ENCODE measurements at regions not wholly inside any gene's neighbourhood (a gene's known extent, or its start where the extent isn't known, plus 50 kb on each side); places are given as distances from the start of the nearest gene placed in this dataset.
A peak's percentile ranks its signal among the peaks of the same experiment; 100 is the strongest.

DNA sequence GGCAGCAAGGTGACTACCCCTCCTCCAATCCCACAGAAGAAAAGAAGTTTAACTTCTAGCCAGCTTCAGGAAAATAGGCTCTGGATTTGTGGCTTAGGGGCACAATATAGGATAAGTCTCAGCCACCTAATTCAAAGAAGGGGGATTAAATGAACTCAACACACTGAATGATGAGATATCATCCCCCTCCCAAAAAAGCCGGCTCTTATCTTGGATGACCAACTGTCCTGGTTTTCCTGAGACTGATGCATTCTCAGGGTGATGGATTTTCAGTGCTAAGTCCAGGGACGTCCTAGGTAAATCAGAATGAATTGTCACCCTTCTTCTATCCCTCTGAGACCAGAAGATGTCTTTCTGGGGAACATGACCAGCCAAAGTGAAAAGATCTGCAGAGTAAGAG is 487.0 kb upstream of the PROK2 start:
- in situ Hi-C loops (cut with MboI; ENCODE audit: low sequenced_read_pairs), result no loop called here
- no peak overlapping the region for H3K18ac ChIP-seq (ENCODE audit: low read depth, low read length)
- H2AK9ac ChIP-seq (replicated peaks; ENCODE audit: low read depth, low read length, poor library complexity), result no peak overlapping the region
- dilution Hi-C loops (cut with HindIII; ENCODE audit: low sequenced_read_pairs, unreplicated experiment), result no loop called here
- ChIA-PET CTCF (no interaction called here), POLR2A (ENCODE audit: unreplicated experiment) (no interaction called here)
- no peak overlapping the region for H4K8ac ChIP-seq (ENCODE audit: low read depth in 2 of 2, low read length in 2 of 2)
- H4K20me1 ChIP-seq (ENCODE audit: insufficient read depth, low read length), result no peaks in the 10 kb centered on the region
- H2BK20ac ChIP-seq (ENCODE audit: low read depth, low read length), result peak overlapping the region; percentile 56
- H3K4ac ChIP-seq (ENCODE audit: low read depth, low read length), result peak overlapping the region; percentile 45
- no peaks in the 10 kb centered on the region for H3K27me3 ChIP-seq (ENCODE audit: control insufficient read depth, insufficient read depth, low read length)
- ATAC-seq (ENCODE audit: low read depth) (no peak), DNase-seq (no peak)
- H3K9ac ChIP-seq (ENCODE audit: low read depth, low read length), result no peak overlapping the region
- H2BK120ac ChIP-seq (ENCODE audit: low read depth, low read length), result peak overlapping the region; percentile 74
- peak overlapping the region; percentile 42; the same call in 1 of the 3 replicates for H2BK15ac ChIP-seq (ENCODE audit: low read depth, low read length)
- H3K9me3 ChIP-seq (ENCODE audit: control insufficient read depth, insufficient read depth, low read length), result no peaks in the 10 kb centered on the region
- H2AK5ac ChIP-seq (ENCODE audit: low read depth, low read length), result peak overlapping the region; percentile 36; the same call in 1 of the 2 replicates
- H3K4me1 ChIP-seq (ENCODE audit: control insufficient read depth, insufficient read depth, low read length), result peaks cover 21% of the 10 kb centered on the region
- peaks cover 11% of the 10 kb centered on the region for H3K9me1 ChIP-seq (ENCODE audit: insufficient read depth, low read length)
- no CpG with 5 or more reads among the region's 2 CpGs for WGBS, 2 experiments (ENCODE audit: extremely low coverage in 2 of 2, insufficient read length in 1 of 2)
- TF ChIP-seq CHD1 (IDR thresholded peaks at IDR 0.05; ENCODE audit: low read depth, low read length), result no peak
- TF ChIP-seq MAFK (IDR thresholded peaks at IDR 0.05; ENCODE audit: low read depth, low read length), result no peak
- TF ChIP-seq MXI1 (IDR thresholded peaks at IDR 0.05; ENCODE audit: borderline replicate concordance, low read depth, low read length), result no peak
- no peak for TF ChIP-seq RFX5 (IDR thresholded peaks at IDR 0.05; ENCODE audit: low read depth, low read length)
- TF ChIP-seq RCOR1 (IDR thresholded peaks at IDR 0.05; ENCODE audit: insufficient replicate concordance, low read length), result no peak
- TF ChIP-seq, protein P1, sequence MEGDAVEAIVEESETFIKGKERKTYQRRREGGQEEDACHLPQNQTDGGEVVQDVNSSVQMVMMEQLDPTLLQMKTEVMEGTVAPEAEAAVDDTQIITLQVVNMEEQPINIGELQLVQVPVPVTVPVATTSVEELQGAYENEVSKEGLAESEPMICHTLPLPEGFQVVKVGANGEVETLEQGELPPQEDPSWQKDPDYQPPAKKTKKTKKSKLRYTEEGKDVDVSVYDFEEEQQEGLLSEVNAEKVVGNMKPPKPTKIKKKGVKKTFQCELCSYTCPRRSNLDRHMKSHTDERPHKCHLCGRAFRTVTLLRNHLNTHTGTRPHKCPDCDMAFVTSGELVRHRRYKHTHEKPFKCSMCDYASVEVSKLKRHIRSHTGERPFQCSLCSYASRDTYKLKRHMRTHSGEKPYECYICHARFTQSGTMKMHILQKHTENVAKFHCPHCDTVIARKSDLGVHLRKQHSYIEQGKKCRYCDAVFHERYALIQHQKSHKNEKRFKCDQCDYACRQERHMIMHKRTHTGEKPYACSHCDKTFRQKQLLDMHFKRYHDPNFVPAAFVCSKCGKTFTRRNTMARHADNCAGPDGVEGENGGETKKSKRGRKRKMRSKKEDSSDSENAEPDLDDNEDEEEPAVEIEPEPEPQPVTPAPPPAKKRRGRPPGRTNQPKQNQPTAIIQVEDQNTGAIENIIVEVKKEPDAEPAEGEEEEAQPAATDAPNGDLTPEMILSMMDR (conservative IDR thresholded peaks at IDR 0.05; ENCODE audit: low read depth, low read length), result no peak
- no peak for TF ChIP-seq SMC3 (IDR thresholded peaks at IDR 0.05; ENCODE audit: low read depth, low read length)
- no peak for TF ChIP-seq FOS (IDR thresholded peaks at IDR 0.05; ENCODE audit: low read depth, low read length)
- TF ChIP-seq POLR2A (IDR thresholded peaks at IDR 0.05; ENCODE audit: low read depth, low read length), result no peak
- no peak for TF ChIP-seq MAZ (IDR thresholded peaks at IDR 0.05; ENCODE audit: borderline replicate concordance, low read depth, low read length)
- TF ChIP-seq, protein P2, sequence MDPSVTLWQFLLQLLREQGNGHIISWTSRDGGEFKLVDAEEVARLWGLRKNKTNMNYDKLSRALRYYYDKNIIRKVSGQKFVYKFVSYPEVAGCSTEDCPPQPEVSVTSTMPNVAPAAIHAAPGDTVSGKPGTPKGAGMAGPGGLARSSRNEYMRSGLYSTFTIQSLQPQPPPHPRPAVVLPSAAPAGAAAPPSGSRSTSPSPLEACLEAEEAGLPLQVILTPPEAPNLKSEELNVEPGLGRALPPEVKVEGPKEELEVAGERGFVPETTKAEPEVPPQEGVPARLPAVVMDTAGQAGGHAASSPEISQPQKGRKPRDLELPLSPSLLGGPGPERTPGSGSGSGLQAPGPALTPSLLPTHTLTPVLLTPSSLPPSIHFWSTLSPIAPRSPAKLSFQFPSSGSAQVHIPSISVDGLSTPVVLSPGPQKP (IDR thresholded peaks at IDR 0.05; ENCODE audit: borderline replicate concordance, low read depth, low read length), result no peak
- H2AFZ ChIP-seq (replicated peaks; ENCODE audit: low read length, poor library complexity), result no peak overlapping the region
- no peak overlapping the region for H4K5ac ChIP-seq (ENCODE audit: low read depth, low read length)
- no peak overlapping the region for H3K27ac ChIP-seq (ENCODE audit: insufficient read depth, low read length)
- H3K79me1 ChIP-seq (ENCODE audit: low read depth in 1 of 2, low read length in 2 of 2), result no peaks in the 10 kb centered on the region
- H3K23ac ChIP-seq (ENCODE audit: low read depth, low read length), result no peak overlapping the region
- peak overlapping the region; percentile 50; the same call in 1 of the 2 replicates for H4K91ac ChIP-seq (ENCODE audit: insufficient read depth, low read depth, low read length)
- H3K14ac ChIP-seq (replicated peaks; ENCODE audit: low read depth, low read length), result 0 out of 2 replicates have a peak overlapping the region, but pooled peaks have one; percentile 34
- no TSS peak for BruUV-seq (replicated peaks)
- intact Hi-C loops (cut with micrococcal nuclease), result loop anchor here (2.0 to 5.0 kb wide), 3 partner anchors 65 to 550 kb away; no protein-coding TSS in a partner anchor
- H2BK5ac ChIP-seq (ENCODE audit: low read depth, low read length, poor library complexity, severe bottlenecking), result no peak overlapping the region
- H3K56ac ChIP-seq (ENCODE audit: extremely low read depth, insufficient read depth, low read length), result no peak overlapping the region
- no peak overlapping the region for H3K4me3 ChIP-seq (ENCODE audit: insufficient read depth, low read depth, low read length)
- no peak overlapping the region for H3K4me2 ChIP-seq (ENCODE audit: low read depth, low read length)
- H3K36me3 ChIP-seq (ENCODE audit: control insufficient read depth, insufficient read depth, low read length), result no peaks in the 10 kb centered on the region

Data from IMR-90 (cell line).